Glutamatergic neuron (in vitro differentiated cells): ENCODE measurements at regions not wholly inside any gene's neighbourhood (a gene's known extent, or its start where the extent isn't known, plus 50 kb on each side); places are given as distances from the start of the nearest gene placed in this dataset.

ENCODE experiments used
- DNase-seq: peaks from one replicate; pipeline ENCODE4 v3.0.0; 2022
- H3K27ac Mint-ChIP-seq: one replicate; pipeline ENCODE4 v1.8.0; 2020; ENCODE audit warnings: mild to moderate bottlenecking, mixed read lengths, inconsistent platforms; ENCODE audit not compliant: unreplicated experiment
- H3K27me3 Mint-ChIP-seq: one replicate; pipeline ENCODE4 v1.8.0; 2020; ENCODE audit warnings: mild to moderate bottlenecking, moderate library complexity, mixed read lengths, inconsistent platforms; ENCODE audit not compliant: unreplicated experiment
- H3K36me3 Mint-ChIP-seq: one replicate; pipeline ENCODE4 v1.8.0; 2020; ENCODE audit warnings: mild to moderate bottlenecking, mixed read lengths, inconsistent platforms; ENCODE audit not compliant: unreplicated experiment
- H3K4me1 Mint-ChIP-seq: one replicate; pipeline ENCODE4 v1.8.0; 2020; ENCODE audit warnings: mild to moderate bottlenecking, low read depth, mixed read lengths, inconsistent platforms; ENCODE audit not compliant: unreplicated experiment
- H3K4me3 Mint-ChIP-seq: one replicate; pipeline ENCODE4 v1.8.0; 2020; ENCODE audit warnings: mild to moderate bottlenecking, mixed read lengths, inconsistent platforms; ENCODE audit not compliant: unreplicated experiment
- H3K9me3 Mint-ChIP-seq: one replicate; pipeline ENCODE4 v1.8.0; 2020; ENCODE audit warnings: mild to moderate bottlenecking, moderate library complexity, mixed read lengths, inconsistent platforms; ENCODE audit not compliant: unreplicated experiment
- CTCF ChIP-seq: fragments of 200-600 bp; sonication (generic); IDR thresholded peaks from one replicate; pipeline ENCODE4 v1.5.0; 2021; ENCODE audit not compliant: partially characterized antibody, unreplicated experiment

DNA sequence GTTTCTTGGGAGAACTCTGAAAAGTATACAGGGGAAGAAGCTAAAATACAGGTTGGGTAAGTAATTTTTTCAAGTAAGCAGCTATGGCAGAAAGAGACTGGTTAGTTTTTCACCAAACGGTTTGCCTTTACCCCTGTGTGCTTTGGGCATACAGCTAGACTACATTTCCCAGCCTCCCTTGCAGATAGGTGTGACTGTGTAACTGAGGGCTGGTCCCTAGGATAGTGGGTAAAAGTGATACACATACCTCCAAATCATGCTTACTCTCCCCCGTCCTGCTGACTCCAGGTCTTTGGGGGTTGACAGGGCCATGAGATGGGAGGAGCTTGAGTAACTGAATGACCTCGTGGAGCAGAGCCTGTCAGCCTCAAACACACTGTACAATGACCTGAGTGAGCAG, 208.6 kb upstream of the GDNF start:
- H3K27me3 Mint-ChIP-seq, result peaks cover 2% of the 10 kb centered on the region
- no peaks in the 10 kb centered on the region for H3K9me3 Mint-ChIP-seq

DNA sequence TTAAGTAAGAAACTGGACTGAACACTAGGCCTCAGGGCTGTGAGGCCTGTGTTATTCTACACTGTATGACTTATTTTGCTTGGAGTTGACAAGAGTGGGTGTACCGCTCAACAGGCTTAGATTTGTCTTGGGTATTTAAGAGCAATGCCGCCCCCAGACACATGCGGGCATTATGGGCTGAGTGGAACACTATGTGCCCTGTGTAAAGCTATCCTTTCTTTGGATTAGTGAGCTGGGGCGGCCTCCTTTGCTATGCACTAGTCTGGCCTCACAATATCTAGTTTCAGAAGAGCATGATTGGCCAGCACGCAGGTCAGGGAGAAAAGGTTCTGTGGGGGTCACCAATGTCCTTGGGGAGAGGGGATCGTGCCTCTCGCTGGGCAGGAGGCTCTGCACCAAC, 206.3 kb upstream of the GDNF start:
- H3K9me3 Mint-ChIP-seq, result no peaks in the 10 kb centered on the region
- no peak overlapping the region for H3K4me3 Mint-ChIP-seq
- TF ChIP-seq CTCF, result no peak
- H3K27me3 Mint-ChIP-seq, result peaks cover 2% of the 10 kb centered on the region
- no peak overlapping the region for H3K27ac Mint-ChIP-seq
- no peak for DNase-seq
- no peaks in the 10 kb centered on the region for H3K36me3 Mint-ChIP-seq
- H3K4me1 Mint-ChIP-seq, result no peaks in the 10 kb centered on the region

More for the DNA sequence above, 208.6 kb upstream of the GDNF start:
- Mint-ChIP-seq H3K4me3 (no peak overlapping the region), H3K4me1 (no peaks in the 10 kb centered on the region), H3K27ac (no peak overlapping the region), H3K36me3 (no peaks in the 10 kb centered on the region)
- no peak for DNase-seq
- TF ChIP-seq CTCF, result no peak

- no peaks in the 10 kb centered on the region for H3K9me3 Mint-ChIP-seq
- no peak for TF ChIP-seq CTCF
- no peak overlapping the region for H3K27ac Mint-ChIP-seq
- H3K4me1 Mint-ChIP-seq, result no peaks in the 10 kb centered on the region
- DNase-seq, result no peak
- H3K27me3 Mint-ChIP-seq, result peaks cover 2% of the 10 kb centered on the region
- no peaks in the 10 kb centered on the region for H3K36me3 Mint-ChIP-seq
- H3K4me3 Mint-ChIP-seq, result no peak overlapping the region
Observed at GRCh38 chr5:38045446-38045845, 205.6 kb upstream of the GDNF start.

GRCh38 chr5:38039826-38040225, 200.0 kb upstream of the GDNF start:
- TF ChIP-seq CTCF, result no peak
- no peaks in the 10 kb centered on the region for H3K36me3 Mint-ChIP-seq
- H3K4me1 Mint-ChIP-seq, result no peaks in the 10 kb centered on the region

GRCh38 chr5:38039091-38039490, 199.2 kb upstream of the GDNF start:
- H3K36me3 Mint-ChIP-seq, result no peaks in the 10 kb centered on the region
- no peaks in the 10 kb centered on the region for H3K4me1 Mint-ChIP-seq
- no peak overlapping the region for H3K27ac Mint-ChIP-seq
- no peak overlapping the region for H3K4me3 Mint-ChIP-seq
- DNase-seq, result no peak
- TF ChIP-seq CTCF, result no peak
- no peaks in the 10 kb centered on the region for H3K9me3 Mint-ChIP-seq
- no peaks in the 10 kb centered on the region for H3K27me3 Mint-ChIP-seq

More at GRCh38 chr5:38039826-38040225, 200.0 kb upstream of the GDNF start:
- Mint-ChIP-seq H3K4me3 (no peak overlapping the region), H3K9me3 (no peaks in the 10 kb centered on the region), H3K27ac (no peak overlapping the region), H3K27me3 (no peaks in the 10 kb centered on the region)
- no peak for DNase-seq
